Kidney (tissue), 13 donors: ENCODE measurements at regions not wholly inside any gene's neighbourhood (a gene's known extent, or its start where the extent isn't known, plus 50 kb on each side); places are given as distances from the start of the nearest gene placed in this dataset.

Source experiments
- DNase-seq, 5 donors: peaks; one replicate each; pipeline ENCODE4 v3.0.0-alpha.2; 2013 to 2020
- FAIRE-seq: peaks from 2 replicates; lab custom pipeline; 2012; peaks lifted over from hg19 to GRCh38; lab: Jason Lieb, UNC
- H3K27ac ChIP-seq, 2 donors: one replicate each; pipeline ENCODE4 v1.7.0; 2013; ENCODE audit warnings: low read depth in 2 of 2, low read length in 2 of 2, inconsistent platforms in 1 of 2
- H3K27me3 ChIP-seq: one replicate; pipeline ENCODE4 v1.7.1; 2013; ENCODE audit warnings: low read length, inconsistent platforms; ENCODE audit not compliant: control insufficient read depth, insufficient read depth
- H3K36me3 ChIP-seq, 3 donors: one replicate each; pipeline versions ENCODE4 v1.7.0 to v1.7.1; 2013; ENCODE audit warnings: low read length in 3 of 3, control low read depth in 1 of 3, inconsistent platforms in 1 of 3; ENCODE audit not compliant: insufficient read depth in 3 of 3, control insufficient read depth in 2 of 3
- H3K4me1 ChIP-seq, 3 donors: one replicate each; pipeline versions ENCODE4 v1.7.0 to v1.7.1; 2013; ENCODE audit warnings: low read length in 3 of 3, inconsistent platforms in 1 of 3, low read depth in 1 of 3; ENCODE audit not compliant: control insufficient read depth in 2 of 3, insufficient read depth in 2 of 3
- H3K4me3 ChIP-seq, 3 donors: one replicate each; pipeline versions ENCODE4 v1.7.0 to v1.8.1; 2013; ENCODE audit warnings: low read length in 3 of 3, control low read depth in 1 of 3, inconsistent platforms in 1 of 3
- H3K9ac ChIP-seq, 3 donors: one replicate each; pipeline versions ENCODE4 v1.7.0 to v1.7.1; 2013; ENCODE audit warnings: low read length in 3 of 3, control low read depth in 1 of 3, inconsistent platforms in 1 of 3
- H3K9me3 ChIP-seq, 3 donors: one replicate each; pipeline versions ENCODE4 v1.7.0 to v1.7.1; 2013; ENCODE audit warnings: low read length in 3 of 3, control low read depth in 1 of 3, inconsistent platforms in 1 of 3; ENCODE audit not compliant: control insufficient read depth in 2 of 3, insufficient read depth in 1 of 3
- intact Hi-C: fragments of 100-400 bp; cut with DNase I; formaldehyde crosslinking; loops from one replicate; pipeline ENCODE4 v1.11.1; 2022
- TF ChIP-seq, protein P1 (sequence below): IDR thresholded peaks from 3 replicates; pipeline ENCODE4 v1.5.1; 2012; ENCODE audit warnings: mild to moderate bottlenecking, moderate library complexity, borderline replicate concordance; ENCODE audit not compliant: insufficient read depth; ENCODE audit errors: extremely low read depth
- donor health status: control.
- donor health status: control.
- donor health status: control.
- donor health status: control.
- donor health status: control.
- donor health status: DM: yes; HTN: yes; CAD: no.
- donor health status: Normal renal cell carcinoma (clear cell type).

DNA sequence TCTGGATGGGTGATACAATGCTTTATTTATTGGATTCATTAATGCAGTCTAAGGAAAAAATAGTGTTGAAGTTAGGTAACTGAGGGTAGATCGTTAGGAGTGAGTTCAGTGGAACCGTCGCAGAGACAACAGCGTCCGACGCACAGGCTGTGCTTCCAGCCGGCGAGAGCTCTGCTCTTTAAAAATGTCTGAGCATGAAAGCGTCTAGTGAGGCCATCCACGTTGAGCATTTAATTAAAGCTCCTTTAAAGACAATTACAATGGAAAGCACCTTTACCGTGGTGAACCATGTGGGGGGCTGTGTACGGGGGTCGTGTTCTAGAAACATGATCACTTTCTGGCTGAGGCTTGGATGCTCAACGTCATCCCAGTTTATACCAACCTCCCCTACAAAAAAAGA lies 822.7 kb downstream of the GALR1 start:
- no peak overlapping the region for H3K9ac ChIP-seq
- no peak overlapping the region for H3K4me3 ChIP-seq
- H3K27ac ChIP-seq: no peak overlapping the region
- H3K36me3 ChIP-seq: no peaks in the 10 kb centered on the region
- no peaks in the 10 kb centered on the region for H3K4me1 ChIP-seq
- peak in 2 of 5 donors; percentile 9 to 11 for DNase-seq
- H3K27me3 ChIP-seq: no peaks in the 10 kb centered on the region
- intact Hi-C loops: no loop called here
- TF ChIP-seq, protein P1, sequence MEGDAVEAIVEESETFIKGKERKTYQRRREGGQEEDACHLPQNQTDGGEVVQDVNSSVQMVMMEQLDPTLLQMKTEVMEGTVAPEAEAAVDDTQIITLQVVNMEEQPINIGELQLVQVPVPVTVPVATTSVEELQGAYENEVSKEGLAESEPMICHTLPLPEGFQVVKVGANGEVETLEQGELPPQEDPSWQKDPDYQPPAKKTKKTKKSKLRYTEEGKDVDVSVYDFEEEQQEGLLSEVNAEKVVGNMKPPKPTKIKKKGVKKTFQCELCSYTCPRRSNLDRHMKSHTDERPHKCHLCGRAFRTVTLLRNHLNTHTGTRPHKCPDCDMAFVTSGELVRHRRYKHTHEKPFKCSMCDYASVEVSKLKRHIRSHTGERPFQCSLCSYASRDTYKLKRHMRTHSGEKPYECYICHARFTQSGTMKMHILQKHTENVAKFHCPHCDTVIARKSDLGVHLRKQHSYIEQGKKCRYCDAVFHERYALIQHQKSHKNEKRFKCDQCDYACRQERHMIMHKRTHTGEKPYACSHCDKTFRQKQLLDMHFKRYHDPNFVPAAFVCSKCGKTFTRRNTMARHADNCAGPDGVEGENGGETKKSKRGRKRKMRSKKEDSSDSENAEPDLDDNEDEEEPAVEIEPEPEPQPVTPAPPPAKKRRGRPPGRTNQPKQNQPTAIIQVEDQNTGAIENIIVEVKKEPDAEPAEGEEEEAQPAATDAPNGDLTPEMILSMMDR: no peak
- no peak for FAIRE-seq
- H3K9me3 ChIP-seq: no peaks in the 10 kb centered on the region

DNA sequence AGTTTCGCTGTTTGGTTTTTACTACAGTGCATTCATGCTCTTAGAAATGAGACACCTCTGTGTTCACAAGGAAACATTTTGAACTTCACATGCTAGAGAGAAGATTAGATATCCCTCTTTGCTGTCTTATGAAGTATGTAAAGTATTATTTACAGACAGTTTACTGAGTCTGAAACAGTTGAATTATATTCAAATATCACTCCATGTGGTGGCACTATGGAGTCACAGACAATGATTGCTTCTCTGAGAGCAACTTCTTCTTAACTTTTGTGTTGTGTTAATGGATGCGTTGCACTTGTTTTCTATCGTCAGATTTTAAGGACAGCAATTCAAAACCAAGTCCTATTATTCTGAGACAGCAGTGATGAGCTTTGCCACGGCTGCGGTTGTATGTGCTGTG lies 823.6 kb downstream of the GALR1 start:
- H3K9ac ChIP-seq: no peak overlapping the region
- intact Hi-C loops: no loop called here
- no peaks in the 10 kb centered on the region for H3K36me3 ChIP-seq
- DNase-seq: peak in 2 of 5 donors; percentile 59 to 63
- no peaks in the 10 kb centered on the region for H3K9me3 ChIP-seq
- H3K27me3 ChIP-seq: no peaks in the 10 kb centered on the region
- no peak overlapping the region for H3K4me3 ChIP-seq
- TF ChIP-seq, protein P1: peak; percentile 15
- FAIRE-seq: no peak
- no peaks in the 10 kb centered on the region for H3K4me1 ChIP-seq
- H3K27ac ChIP-seq: no peak overlapping the region

DNA sequence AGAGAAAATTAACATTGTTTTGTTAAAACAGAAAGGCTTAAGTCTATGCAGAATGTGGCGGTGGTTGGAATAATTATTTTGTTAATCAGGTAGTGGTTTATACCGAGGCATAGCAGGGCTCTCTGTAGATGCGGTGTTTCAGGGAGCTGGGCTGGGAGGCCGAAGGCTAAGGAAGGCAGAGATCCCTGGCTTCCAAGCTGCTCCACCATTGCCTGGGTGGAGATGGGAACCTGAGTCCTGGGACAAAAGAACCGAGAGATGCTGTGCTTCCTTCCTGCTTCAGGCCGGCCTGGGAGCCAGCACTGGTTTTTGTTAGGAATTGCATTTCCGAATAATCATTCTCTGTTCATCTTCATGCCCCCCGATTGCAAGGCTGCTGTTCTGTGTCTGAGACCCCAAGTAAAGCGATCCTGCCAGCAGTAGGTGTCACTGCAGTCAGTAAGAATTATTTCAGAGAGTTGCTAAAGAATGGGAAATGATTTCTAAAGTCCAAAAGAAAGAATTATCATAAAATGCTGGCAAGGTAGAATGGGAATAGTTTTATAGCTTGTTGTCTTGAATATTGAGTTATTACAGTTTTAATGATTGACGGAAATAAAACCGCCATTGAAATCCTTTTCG lies 824.9 kb downstream of the GALR1 start:
- Histone ChIP-seq H3K9me3 (no peaks in the 10 kb centered on the region), H3K4me1 (no peaks in the 10 kb centered on the region), H3K36me3 (no peaks in the 10 kb centered on the region), H3K27me3 (no peaks in the 10 kb centered on the region), H3K4me3 (no peak overlapping the region), H3K9ac (no peak overlapping the region), H3K27ac (no peak overlapping the region)
- TF ChIP-seq, protein P1: no peak
- intact Hi-C loops: no loop called here
- DNase-seq (peak in 2 of 5 donors; percentile 10 to 24), FAIRE-seq (no peak)

DNA sequence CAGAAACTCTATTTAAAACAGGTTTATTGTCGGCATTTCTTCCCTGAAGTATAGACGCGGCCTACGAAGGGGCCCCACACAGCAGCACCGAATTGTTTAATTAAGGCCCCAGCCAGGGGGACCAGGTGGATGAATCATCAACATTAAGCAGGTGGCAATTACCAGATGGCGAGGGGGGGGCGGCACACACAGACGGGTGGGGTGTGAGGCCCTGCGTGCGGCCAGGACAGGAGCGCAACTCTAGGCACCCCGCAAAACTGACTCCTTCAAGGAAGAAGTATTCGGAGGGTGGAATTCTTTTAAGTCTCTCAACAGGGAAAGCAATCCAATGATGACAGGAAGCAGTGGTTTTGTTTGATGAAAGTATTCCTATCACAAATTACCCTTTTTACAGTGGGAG lies 830.4 kb downstream of the GALR1 start:
- no peak overlapping the region for H3K9ac ChIP-seq
- H3K9me3 ChIP-seq: no peaks in the 10 kb centered on the region
- TF ChIP-seq, protein P1: no peak
- H3K36me3 ChIP-seq: no peaks in the 10 kb centered on the region
- no peak overlapping the region for H3K27ac ChIP-seq
- DNase-seq: no peak
- FAIRE-seq: no peak
- intact Hi-C loops: no loop called here
- H3K4me1 ChIP-seq: no peaks in the 10 kb centered on the region
- H3K27me3 ChIP-seq: no peaks in the 10 kb centered on the region
- H3K4me3 ChIP-seq: no peak overlapping the region
